GDM1 (cell line): ENCODE measurements at regions not wholly inside any gene's neighbourhood (a gene's known extent, or its start where the extent isn't known, plus 50 kb on each side); places are given as distances from the start of the nearest gene placed in this dataset.

Source experiments
- DNase-seq: peaks from one replicate; lab custom pipeline; 2025; lab: John Stamatoyannopoulos, UW

GRCh38 chr10:126847666-126848065 lies 57.6 kb upstream of the DOCK1 start:
- DNase-seq, result no peak

DNA sequence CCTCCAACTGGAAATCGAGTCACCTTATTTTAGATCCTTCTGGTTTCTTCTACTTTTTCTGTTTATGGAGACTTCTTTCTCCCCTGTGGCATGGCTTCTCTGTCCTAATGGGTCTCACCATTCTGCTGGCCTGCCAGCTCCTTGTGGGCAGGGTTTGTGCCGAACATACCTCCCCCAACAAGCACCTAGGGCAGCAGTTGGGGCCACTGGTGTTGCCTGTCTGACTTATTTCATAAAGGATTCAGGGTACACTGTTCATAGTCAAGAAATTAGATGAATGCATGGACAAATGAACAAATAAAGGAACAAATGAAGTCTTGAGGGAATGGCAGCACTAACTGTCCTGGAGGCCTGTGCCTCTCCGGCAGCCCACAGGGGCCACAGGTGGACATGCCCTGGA lies 55.6 kb upstream of the DOCK1 start:
- no peak for DNase-seq

- no peak for DNase-seq
Observed at GRCh38 chr10:126851414-126852108, 53.7 kb upstream of the DOCK1 start.

DNA sequence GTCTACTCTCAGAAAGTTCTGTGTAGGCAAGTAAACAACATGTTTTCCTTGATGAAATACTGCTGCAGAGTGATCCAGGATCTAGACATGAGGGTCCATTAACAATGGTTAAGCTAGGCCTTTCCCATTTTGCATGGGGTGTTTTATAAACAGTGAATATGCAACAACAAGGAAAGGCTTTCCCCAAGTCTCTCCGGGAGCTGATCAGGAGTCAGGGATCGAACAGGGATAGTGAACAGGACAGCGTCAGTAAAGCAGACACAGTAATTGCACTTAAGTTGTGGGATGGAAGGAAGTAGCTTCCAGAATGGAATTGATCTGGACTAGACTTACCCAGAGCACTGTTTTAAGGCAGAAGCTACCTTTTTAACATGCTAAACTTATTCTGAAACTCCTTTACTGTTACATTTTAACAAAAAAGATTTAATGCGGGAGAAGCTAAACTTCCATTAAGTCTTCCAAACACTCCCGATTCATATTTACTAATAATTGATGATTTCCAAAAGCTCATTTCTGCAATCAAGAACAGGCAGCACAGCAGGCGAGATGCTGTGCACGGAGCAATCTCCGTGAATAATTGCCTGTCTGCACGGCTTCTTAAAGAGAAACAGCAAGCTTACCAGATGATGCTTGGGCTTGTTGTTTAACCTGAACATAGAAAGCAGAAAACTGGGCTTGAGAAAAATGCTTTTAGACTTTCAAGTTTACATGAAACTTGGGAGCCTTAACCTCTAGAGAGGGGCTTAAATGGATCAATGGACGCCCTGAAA lies 50.3 kb upstream of the DOCK1 start:
- no peak for DNase-seq
